Erythroblast (primary cell): ENCODE measurements at regions not wholly inside any gene's neighbourhood (a gene's known extent, or its start where the extent isn't known, plus 50 kb on each side); places are given as distances from the start of the nearest gene placed in this dataset.

Source experiments
- GATA1 ChIP-seq: IDR thresholded peaks from 2 replicates; pipeline ENCODE4 v1.6.1; 2011; ENCODE audit warnings: low read depth, mild to moderate bottlenecking, control low read depth, low read length, moderate library complexity
- POLR2A ChIP-seq: IDR thresholded peaks from 2 replicates; pipeline ENCODE4 v1.6.1; 2011; ENCODE audit warnings: mild to moderate bottlenecking, low read length

GRCh38 chr9:117596678-117597077 lies 107.5 kb upstream of the TLR4 start:
- TF ChIP-seq POLR2A = no peak
- no peak for TF ChIP-seq GATA1
